ENCODE measurements at regions not wholly inside any gene's neighbourhood (a gene's known extent, or its start where the extent isn't known, plus 50 kb on each side); places are given as distances from the start of the nearest gene placed in this dataset.

GRCh38 chr13:33612641-33613638, 205.0 kb upstream of the RFC3 start:
- Mint-ChIP-seq H3K27me3 (ENCODE audit: low read depth) (no peaks in the 10 kb centered on the region), H3K36me3 (ENCODE audit: insufficient read depth in 1 of 3, low read depth in 3 of 3) (no peaks in the 10 kb centered on the region; a peak in 1 of 7 replicates), H3K4me1 (peaks cover 33 to 34% of the 10 kb centered on the region in 2 experiments), H3K4me3 (no peak overlapping the region), H3K27ac (peak overlapping the region in 1 of 3 experiments; percentile 34; a peak in 3 of 7 replicates), H3K9me3 (no peaks in the 10 kb centered on the region; a peak in 2 of 5 replicates)
- no peak overlapping the region for H3K27ac ChIP-seq (ENCODE audit: insufficient read length, low read depth, low read length)
- H3K4me1 ChIP-seq (ENCODE audit: insufficient read depth, low read length): no peaks in the 10 kb centered on the region; the same call in 1 of the 2 replicates
- no peak overlapping the region for H4K5ac ChIP-seq (ENCODE audit: insufficient read length, low read depth, low read length)
- no peaks in the 10 kb centered on the region for H3K79me1 ChIP-seq (ENCODE audit: insufficient read depth, low read depth, low read length, poor library complexity, severe bottlenecking)
- H3K4ac ChIP-seq (ENCODE audit: low read depth, low read length): no peak overlapping the region
- H3K4me2 ChIP-seq (ENCODE audit: insufficient read depth, insufficient read length, low read length): no peak overlapping the region
- H3K9ac ChIP-seq (ENCODE audit: extremely low read depth, insufficient read length, low read length): no peak overlapping the region
- no peak overlapping the region for H3T11ph ChIP-seq (ENCODE audit: low read length)
- H3K9me3 ChIP-seq (ENCODE audit: control insufficient read depth, low read depth, low read length): no peaks in the 10 kb centered on the region
- no peak overlapping the region for H2BK120ac ChIP-seq (ENCODE audit: low read depth, low read length, poor library complexity, severe bottlenecking)
- no peak overlapping the region for H3K14ac ChIP-seq (ENCODE audit: insufficient read depth, low read length)
- H2BK5ac ChIP-seq (ENCODE audit: insufficient read length, low read length): no peak overlapping the region
- H3K23me2 ChIP-seq (ENCODE audit: insufficient read length, low read depth, low read length, poor library complexity, severe bottlenecking): no peaks in the 10 kb centered on the region
- no peak for TF ChIP-seq CTCF (conservative IDR thresholded peaks at IDR 0.05)
- H2BK12ac ChIP-seq (ENCODE audit: insufficient read length, low read depth, low read length): no peak overlapping the region
- no peak overlapping the region for H2BK20ac ChIP-seq (ENCODE audit: low read depth, low read length, poor library complexity, severe bottlenecking)
- H3K23ac ChIP-seq (ENCODE audit: insufficient read length, low read depth, low read length): no peak overlapping the region
- no peak overlapping the region for H4K8ac ChIP-seq (replicated peaks; ENCODE audit: insufficient read length, low read depth, low read length)
- no peak overlapping the region for H2AK5ac ChIP-seq (ENCODE audit: insufficient read length, low read length)
- H3K27me3 ChIP-seq (ENCODE audit: insufficient read depth, low read length): no peaks in the 10 kb centered on the region
- H3K56ac ChIP-seq (ENCODE audit: insufficient read length, low read depth, low read length): no peak overlapping the region
- H3K79me2 ChIP-seq (ENCODE audit: insufficient read depth, low read length): no peaks in the 10 kb centered on the region
- no CpG with 5 or more reads among the region's 4 CpGs for WGBS (ENCODE audit: extremely low coverage, insufficient read length, low lambda C conversion rate)
- H3K18ac ChIP-seq (ENCODE audit: insufficient read length, low read depth, low read length): no peak overlapping the region
- H4K91ac ChIP-seq (ENCODE audit: insufficient read length, low read depth, low read length): no peak overlapping the region
- no peak overlapping the region for H2AFZ ChIP-seq (ENCODE audit: low read length)
- no peak overlapping the region for H2BK15ac ChIP-seq (ENCODE audit: low read depth, low read length)
- H4K20me1 ChIP-seq (ENCODE audit: control insufficient read depth, insufficient read depth, insufficient read length): no peaks in the 10 kb centered on the region
- no peak for DNase-seq
